Activated naive CD4-positive, alpha-beta T cell treated with anti-CD3 and anti-CD28 coated beads, Interleukin-2, amount 50 U/mL, for 72 hours (primary cell): ENCODE measurements at regions not wholly inside any gene's neighbourhood (a gene's known extent, or its start where the extent isn't known, plus 50 kb on each side); places are given as distances from the start of the nearest gene placed in this dataset.

Experiments used
- ATAC-seq, 2 donors: fragments of 150-1000 bp; cut with Tn5 transposase; 2 replicates each; pipeline ENCODE4 v1.10.0; 2021; ENCODE audit warnings: mild to moderate bottlenecking in 2 of 2, moderate library complexity in 2 of 2
- DNase-seq, 2 donors: peaks; one replicate each; pipeline ENCODE4 v3.0.0; 2021 to 2022; ENCODE audit warnings: low spot score in 2 of 2
- H3K27ac Mint-ChIP-seq, 2 donors: one replicate each; pipeline ENCODE4 v1.8.0; 2022; ENCODE audit warnings: mild to moderate bottlenecking in 2 of 2, mixed read lengths in 2 of 2
- H3K36me3 Mint-ChIP-seq, 2 donors: one replicate each; pipeline ENCODE4 v1.8.0; 2022; ENCODE audit warnings: mixed read lengths in 2 of 2
- H3K9me3 Mint-ChIP-seq, 2 donors: one replicate each; pipeline ENCODE4 v1.8.0; 2022; ENCODE audit warnings: mixed read lengths in 2 of 2

DNA sequence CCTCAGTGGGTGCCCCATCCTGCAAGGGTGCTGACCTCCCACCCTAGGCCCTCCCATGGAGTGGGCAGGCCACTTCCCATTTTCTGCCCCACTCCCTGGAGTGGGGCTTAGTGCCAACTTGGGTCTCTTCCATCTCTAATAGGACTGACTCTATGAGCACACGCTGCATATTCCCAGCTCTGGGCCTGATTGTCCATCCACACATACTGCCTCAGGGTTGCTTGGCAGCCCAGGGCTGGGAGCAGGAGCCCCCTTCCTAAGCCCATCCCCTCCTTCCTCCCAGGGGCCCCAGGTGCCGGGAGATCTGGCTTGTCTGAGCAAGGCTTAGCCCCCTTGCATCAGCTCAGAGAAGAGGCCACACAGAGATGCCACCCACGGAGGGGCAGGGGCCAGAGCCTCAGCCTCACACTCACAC lies 55.1 kb downstream of the PJA1 start:
- Mint-ChIP-seq H3K36me3 (no peaks in the 10 kb centered on the region), H3K27ac (no peak overlapping the region), H3K9me3 (no peaks in the 10 kb centered on the region)
- ATAC-seq = no peak
- DNase-seq = no peak

DNA sequence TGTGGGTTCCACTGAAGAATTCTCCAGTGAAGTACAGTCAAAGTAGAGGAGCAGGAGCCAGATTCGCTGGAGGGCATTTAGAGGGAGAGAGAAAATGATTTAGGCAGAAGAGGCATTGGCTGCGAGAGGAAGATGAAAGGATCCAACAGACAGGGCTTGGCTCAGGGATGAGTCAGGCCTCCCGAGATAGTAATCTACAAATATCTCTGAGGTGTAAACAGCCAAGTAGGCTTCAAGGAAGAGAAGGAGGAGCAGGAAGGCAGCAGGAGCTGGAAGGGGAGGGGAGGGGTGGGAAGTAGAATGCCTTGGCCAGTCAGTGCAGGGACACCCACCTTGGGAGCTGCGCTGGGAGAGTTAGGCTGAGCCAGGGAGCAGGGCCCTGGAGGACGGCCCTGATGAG lies 55.5 kb downstream of the PJA1 start:
- no peak overlapping the region for H3K27ac Mint-ChIP-seq
- H3K36me3 Mint-ChIP-seq = no peaks in the 10 kb centered on the region
- DNase-seq = no peak
- no peaks in the 10 kb centered on the region for H3K9me3 Mint-ChIP-seq
- ATAC-seq = no peak

DNA sequence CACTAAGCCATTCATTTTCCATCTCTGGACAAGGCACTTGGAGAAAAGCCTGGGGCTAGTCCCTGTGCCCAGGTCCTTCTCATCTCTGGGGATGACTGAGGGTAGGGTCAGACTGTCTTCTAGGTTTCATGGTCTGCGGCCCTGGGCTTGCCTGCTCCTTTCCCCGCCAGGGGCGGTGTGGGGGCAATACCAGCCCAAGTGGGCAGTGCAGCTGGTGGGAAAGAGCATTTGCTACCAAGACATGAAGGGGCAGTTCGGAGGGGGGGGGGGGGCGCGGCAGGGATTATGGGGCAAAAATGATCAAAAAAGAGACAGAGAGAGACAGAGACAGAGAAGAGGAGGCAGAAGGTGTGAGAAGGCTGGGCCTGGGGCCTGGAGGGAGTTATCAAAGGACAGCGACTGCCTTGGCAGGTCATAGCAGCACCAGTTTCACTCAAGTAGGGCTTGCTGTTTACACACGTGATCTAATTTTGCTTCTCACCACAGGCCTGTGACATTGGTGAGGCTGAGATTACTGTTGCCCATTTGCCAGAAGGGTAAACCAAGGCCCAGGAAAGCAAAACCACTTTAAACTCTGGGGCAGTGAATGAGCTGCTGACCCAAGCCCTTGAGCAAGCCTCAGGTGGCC lies 56.1 kb downstream of the PJA1 start:
- no peak overlapping the region for H3K27ac Mint-ChIP-seq
- no peak for DNase-seq
- no peaks in the 10 kb centered on the region for H3K36me3 Mint-ChIP-seq
- ATAC-seq = no peak
- H3K9me3 Mint-ChIP-seq = no peaks in the 10 kb centered on the region

DNA sequence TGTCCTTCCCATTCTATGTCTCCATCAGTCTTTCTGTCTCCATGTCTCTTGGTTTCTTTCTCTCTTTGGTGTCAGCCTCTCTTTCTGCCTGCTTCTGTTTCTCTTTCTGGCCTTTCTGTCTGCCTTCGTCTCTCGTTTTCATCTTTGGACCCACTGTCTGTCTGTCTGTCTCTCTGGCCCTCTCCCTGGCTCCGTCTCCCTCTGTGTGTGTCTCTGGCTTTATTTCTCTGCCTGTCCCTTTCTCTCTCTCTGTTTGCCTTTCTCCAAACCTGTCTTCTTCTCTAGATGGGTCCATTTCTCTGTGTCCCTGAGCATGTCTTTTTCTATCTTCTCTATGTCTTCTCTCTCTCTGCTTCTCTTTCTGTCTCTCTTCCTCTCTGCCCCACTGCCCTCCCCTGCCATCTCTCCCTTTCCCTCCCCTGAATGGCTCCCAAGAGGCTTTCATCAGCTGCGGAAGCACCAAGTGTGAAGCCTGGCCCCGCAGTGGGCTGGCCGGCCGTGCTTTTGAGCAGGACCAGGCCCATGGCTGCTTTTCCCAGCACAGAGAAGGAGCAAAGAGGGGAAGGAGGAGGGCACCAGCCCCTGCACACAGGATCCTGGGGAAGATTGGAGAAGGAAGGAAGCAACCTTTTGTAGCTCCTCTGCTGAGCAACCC lies 57.4 kb downstream of the PJA1 start:
- Mint-ChIP-seq H3K9me3 (no peaks in the 10 kb centered on the region), H3K27ac (peak overlapping the region in 1 of 2 donors; percentile 5), H3K36me3 (no peaks in the 10 kb centered on the region)
- ATAC-seq = no peak
- DNase-seq = no peak

- no peaks in the 10 kb centered on the region for H3K36me3 Mint-ChIP-seq
- peak overlapping the region in 1 of 2 donors; percentile 5 for H3K27ac Mint-ChIP-seq
- H3K9me3 Mint-ChIP-seq = no peaks in the 10 kb centered on the region
- no peak for ATAC-seq
- DNase-seq = no peak
Observed at GRCh38 chrX:69107231-69107739, 58.0 kb downstream of the PJA1 start.

DNA sequence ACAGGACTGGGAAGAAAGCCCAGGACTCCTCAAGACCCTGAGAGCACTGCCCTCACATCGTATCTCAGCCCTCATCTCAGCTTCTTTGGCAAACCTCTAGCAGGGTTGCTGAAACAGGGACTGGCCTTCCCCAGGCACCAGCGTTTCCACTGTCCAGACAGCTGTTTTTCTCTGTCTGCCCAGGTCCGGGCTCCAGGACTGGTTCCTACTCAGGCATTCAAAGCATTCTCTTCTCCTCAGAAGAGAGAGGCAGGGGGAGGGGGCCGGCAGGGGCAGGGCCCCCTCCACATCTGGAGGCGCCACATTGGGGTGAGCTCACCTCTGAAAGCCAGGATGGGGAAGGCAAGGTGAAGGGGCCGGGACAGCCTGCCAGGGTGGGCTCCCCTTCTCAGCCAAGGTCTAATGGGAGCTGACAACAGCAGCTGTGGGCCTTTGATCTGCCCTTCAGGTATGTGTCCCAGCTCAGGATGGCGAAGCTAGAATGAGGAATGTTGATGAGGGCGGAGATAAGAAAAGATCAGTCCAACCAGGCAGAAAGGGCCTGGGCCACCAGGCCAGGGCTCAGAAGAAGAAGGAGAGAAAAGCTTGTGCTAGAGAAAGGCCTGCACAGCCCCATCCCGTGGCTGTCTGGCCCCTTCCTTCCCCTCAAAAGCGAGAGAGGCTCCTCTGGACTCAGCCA lies 60.4 kb downstream of the PJA1 start:
- H3K27ac Mint-ChIP-seq = no peak overlapping the region
- DNase-seq (no peak), ATAC-seq (no peak)
- H3K36me3 Mint-ChIP-seq = no peaks in the 10 kb centered on the region
- H3K9me3 Mint-ChIP-seq = no peaks in the 10 kb centered on the region

DNA sequence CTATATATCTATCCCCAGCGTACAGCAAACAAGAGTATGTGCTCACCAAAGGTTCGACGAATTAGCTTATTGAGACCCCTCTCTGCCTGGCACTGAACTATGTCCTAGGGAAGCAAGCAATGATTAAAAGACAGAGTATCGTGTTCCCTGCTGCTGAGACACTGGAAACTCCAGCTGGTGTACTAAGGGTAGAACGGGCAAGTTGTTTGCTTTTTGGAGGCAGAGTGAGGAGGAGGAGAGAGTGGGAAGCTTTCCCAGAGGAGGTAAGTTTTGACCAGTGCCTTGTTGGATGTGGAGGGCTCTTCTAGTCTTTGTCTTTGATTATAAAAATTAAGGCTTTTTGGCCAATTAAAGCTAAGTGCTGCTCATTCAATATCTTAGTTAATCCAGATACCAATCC lies 61.7 kb downstream of the PJA1 start:
- ATAC-seq (no peak), DNase-seq (no peak)
- Mint-ChIP-seq H3K36me3 (no peaks in the 10 kb centered on the region), H3K9me3 (no peaks in the 10 kb centered on the region), H3K27ac (no peak overlapping the region)

DNA sequence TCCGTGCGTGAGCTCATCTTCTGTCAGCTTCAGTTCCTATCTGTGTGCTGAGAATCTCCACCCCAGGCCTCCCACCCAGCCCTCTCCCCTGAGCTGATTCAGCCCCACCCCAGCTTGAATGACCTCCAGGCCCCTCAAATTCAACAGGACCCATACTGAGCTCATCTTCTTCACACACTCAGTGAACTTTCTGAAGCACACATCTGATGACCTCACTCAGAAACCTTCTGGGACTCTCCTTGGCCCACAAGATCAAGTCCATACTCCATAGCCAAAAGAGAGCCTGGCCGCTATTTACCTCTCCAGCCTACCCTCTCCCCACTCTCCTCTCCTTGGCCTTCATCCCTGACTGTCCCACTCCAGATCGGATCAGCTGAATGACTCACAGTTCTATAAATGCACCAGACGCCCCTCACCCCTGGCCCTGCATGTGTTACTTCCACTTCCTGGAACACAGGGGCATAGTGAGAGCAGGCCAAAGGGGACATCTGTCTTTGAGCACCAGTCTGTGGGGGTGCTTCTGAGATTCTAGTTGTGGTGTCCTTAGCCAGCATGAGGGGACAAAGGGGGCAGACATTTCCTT lies 62.5 kb downstream of the PJA1 start:
- DNase-seq (no peak), ATAC-seq (no peak)
- H3K36me3 Mint-ChIP-seq = no peaks in the 10 kb centered on the region
- H3K9me3 Mint-ChIP-seq = no peaks in the 10 kb centered on the region
- H3K27ac Mint-ChIP-seq = no peak overlapping the region

DNA sequence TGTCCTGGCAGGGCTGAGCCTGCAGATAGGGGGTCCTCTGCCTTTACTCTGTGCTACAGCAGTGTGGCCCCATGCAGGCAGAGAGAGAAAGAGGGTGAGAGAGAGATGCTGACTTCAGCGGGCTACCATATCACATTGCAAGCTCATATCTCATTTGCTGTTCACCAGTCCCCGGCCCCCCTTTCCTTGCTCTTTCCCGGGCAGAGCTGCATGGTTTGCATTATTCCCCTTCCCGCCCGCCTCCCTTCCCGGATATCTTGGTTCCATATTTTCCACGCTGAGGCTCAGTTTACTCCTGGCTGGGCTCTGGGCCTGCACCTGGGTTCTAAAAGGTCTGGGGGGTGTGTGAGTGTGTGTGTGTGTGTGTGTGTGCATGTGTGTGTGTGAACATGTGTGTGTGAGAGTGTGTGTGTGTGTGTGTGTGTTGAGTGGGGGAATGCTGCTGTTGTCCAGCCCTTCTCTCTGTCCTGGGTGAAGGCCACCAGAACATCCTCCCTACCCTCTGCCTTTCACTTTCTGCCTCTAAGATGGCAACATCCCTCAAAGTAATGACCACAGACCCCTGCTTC lies 63.5 kb downstream of the PJA1 start:
- H3K27ac Mint-ChIP-seq = no peak overlapping the region
- no peak for ATAC-seq

DNA sequence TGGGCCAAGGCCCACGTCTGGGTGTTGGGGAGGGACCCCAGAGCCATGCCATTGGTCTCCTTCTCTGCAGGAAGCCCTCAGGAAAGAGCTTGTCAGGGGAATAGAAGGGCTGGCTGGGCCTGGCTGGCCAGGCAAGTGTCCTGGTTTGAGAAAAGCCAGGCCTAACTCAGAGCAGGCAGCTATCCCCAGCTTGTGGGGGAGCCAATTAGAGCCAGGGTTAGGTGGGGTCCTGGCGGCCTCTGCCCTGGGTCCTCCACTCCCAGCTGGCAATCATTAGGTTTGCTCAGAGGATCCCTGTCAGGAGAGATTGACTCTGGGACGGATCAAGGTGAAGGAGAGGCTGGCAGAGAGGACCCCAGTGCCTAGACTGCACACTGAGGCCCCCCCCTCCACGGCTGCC lies 64.8 kb downstream of the PJA1 start:
- no peak for DNase-seq
- H3K36me3 Mint-ChIP-seq = no peaks in the 10 kb centered on the region
- H3K27ac Mint-ChIP-seq = no peak overlapping the region
- no peak for ATAC-seq
- no peaks in the 10 kb centered on the region for H3K9me3 Mint-ChIP-seq

More for the DNA sequence above, 63.5 kb downstream of the PJA1 start:
- no peak for DNase-seq
- no peaks in the 10 kb centered on the region for H3K36me3 Mint-ChIP-seq
- H3K9me3 Mint-ChIP-seq = no peaks in the 10 kb centered on the region

DNA sequence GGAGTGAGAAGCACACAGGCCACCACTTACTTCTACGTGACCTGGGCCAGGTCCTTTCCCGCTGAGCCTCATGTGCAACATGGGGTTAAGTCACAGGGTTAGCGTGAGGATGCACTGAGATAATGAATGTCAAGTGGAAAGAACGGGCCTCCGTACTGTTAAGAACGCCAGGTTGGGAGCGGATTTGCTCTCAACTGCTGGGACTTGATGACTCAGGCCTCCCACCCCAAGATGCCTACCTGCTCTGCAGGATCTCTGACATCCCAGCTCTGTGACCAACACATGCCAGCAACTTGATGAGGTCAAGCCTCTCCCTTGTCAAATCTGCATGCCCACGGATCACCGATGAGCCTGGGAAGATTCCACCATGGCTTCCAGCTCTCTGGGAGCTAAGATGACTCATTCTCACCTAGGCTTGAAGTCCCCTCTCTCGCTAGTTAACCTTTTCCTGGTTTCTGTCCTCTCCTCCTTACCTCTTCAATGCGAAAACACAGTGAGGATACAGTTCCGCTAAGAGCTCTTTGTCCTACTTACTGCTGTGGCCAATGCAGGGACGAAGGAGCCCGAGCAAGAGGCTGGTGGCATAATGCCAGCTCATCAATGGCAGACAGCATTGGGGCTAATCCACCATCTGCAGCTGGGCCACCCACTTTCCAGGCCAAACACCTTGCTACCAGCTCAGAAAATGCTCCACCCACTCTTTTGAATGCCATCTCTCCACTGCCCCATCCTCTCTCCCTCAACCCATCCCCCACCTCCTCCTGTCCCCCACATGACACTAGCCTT lies 67.6 kb downstream of the PJA1 start:
- Mint-ChIP-seq H3K36me3 (no peaks in the 10 kb centered on the region), H3K27ac (no peak overlapping the region), H3K9me3 (no peaks in the 10 kb centered on the region)
- DNase-seq (no peak), ATAC-seq (no peak)

DNA sequence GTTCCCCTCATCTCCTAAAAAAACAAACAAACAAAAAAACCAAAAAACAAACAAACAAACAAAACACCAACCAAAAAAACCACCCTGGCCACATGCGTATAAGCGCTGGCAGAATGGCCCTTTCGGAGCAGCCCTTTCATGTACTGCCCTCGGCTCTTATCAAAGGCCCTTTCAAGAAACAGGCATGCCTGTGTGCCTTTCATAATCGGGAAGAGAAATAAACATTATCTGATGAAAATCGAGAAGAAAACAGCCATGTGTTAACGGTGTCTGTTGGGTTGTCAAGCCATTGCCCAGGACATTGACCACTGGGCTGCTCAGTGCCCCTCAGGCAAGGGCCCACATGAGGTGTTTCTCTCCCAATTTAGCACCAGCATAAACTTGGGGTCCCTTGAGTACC lies 68.3 kb downstream of the PJA1 start:
- ATAC-seq (no peak), DNase-seq (no peak)
- Mint-ChIP-seq H3K27ac (no peak overlapping the region), H3K36me3 (no peaks in the 10 kb centered on the region), H3K9me3 (no peaks in the 10 kb centered on the region)

DNA sequence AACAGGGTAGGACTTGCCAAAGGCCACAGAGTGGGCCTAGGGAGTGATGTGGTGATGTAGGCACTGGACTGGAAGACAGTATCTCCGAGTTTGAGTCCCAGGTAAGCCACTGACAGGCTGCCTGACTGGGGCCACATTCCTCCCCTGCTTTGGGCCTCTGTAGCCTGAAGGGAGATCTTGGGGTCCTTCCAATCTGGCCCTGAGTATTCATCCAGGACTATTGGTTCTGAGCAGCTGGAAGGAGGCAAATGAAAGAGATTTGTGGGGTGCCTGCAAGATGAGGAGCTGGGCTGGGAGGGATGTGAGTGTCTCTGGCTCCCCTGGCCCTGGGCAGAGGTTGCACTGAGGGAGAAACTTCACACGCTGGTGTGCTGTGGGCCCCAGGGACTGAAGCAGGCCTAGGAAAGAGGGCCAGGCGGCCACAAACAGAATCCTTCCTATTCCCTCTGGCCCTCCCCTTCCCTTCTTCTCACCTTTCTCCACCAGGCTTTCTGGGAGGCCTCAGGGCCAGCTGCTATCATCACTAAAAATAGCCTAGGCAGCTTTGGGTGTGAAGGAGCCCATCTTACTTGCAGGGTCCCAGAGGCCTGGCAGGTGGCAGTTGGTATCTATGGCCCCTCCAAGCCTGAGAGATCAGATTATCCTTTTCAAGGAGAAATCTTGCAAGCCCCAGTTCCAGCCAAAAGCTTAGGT lies 70.1 kb downstream of the PJA1 start:
- ATAC-seq (no peak), DNase-seq (no peak)
- Mint-ChIP-seq H3K9me3 (no peaks in the 10 kb centered on the region), H3K36me3 (no peaks in the 10 kb centered on the region), H3K27ac (no peak overlapping the region)

GRCh38 chrX:69093960-69094871 lies 71.0 kb downstream of the PJA1 start:
- Mint-ChIP-seq H3K9me3 (no peaks in the 10 kb centered on the region), H3K27ac (no peak overlapping the region), H3K36me3 (no peaks in the 10 kb centered on the region)
- ATAC-seq (peak in 1 of 2 donors; percentile 52), DNase-seq (peak in 1 of 2 donors; percentile 14)

GRCh38 chrX:69090022-69090421 lies 75.2 kb downstream of the PJA1 start:
- Mint-ChIP-seq H3K9me3 (no peaks in the 10 kb centered on the region), H3K27ac (no peak overlapping the region), H3K36me3 (no peaks in the 10 kb centered on the region)
- ATAC-seq (no peak), DNase-seq (no peak)
